ENCODE measurements at regions not wholly inside any gene's neighbourhood (a gene's known extent, or its start where the extent isn't known, plus 50 kb on each side); places are given as distances from the start of the nearest gene placed in this dataset.
"Not testable (repeated sequence)": the region's sequence is repeated elsewhere in the genome, so short reads cannot be mapped to it uniquely, and the experiment has no call there.

DNA sequence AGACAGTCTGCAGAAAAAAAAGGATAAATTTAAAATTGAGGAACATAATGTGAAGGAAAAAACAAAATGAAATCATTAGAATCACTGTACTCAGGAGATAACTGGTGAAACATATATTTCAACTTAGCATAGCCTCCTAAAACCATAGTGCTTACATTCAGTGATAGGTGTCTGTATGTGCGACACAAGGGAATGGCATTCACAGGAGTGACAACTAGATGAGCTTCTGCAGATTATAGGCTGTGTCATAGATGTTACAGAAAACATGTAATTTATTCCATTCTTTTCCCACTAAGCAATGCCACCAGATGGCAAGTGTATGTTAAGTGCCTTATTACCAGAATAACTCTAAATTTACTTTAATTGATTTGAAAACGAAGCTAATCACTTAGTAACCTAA is 960.0 kb upstream of the PCDH20 start:
- TF ChIP-seq, protein P1, sequence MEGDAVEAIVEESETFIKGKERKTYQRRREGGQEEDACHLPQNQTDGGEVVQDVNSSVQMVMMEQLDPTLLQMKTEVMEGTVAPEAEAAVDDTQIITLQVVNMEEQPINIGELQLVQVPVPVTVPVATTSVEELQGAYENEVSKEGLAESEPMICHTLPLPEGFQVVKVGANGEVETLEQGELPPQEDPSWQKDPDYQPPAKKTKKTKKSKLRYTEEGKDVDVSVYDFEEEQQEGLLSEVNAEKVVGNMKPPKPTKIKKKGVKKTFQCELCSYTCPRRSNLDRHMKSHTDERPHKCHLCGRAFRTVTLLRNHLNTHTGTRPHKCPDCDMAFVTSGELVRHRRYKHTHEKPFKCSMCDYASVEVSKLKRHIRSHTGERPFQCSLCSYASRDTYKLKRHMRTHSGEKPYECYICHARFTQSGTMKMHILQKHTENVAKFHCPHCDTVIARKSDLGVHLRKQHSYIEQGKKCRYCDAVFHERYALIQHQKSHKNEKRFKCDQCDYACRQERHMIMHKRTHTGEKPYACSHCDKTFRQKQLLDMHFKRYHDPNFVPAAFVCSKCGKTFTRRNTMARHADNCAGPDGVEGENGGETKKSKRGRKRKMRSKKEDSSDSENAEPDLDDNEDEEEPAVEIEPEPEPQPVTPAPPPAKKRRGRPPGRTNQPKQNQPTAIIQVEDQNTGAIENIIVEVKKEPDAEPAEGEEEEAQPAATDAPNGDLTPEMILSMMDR (IDR thresholded peaks at IDR 0.05) = no peak
- TF ChIP-seq POLR2A (IDR thresholded peaks at IDR 0.05) = no peak
- WGBS, 4 donors = 73 to 90% (median 83%) methylated on average over 2 of the region's 2 CpGs
- Histone ChIP-seq H3K4me3 (no peak overlapping the region), H3K36me3 (replicated peaks in 1 of 2) (no peaks in the 10 kb centered on the region), H3K27ac (no peak overlapping the region), H3K9me3 (replicated peaks in 1 of 3) (no peaks in the 10 kb centered on the region), H3K27me3 (no peaks in the 10 kb centered on the region), H3K4me1 (replicated peaks in 1 of 2) (no peaks in the 10 kb centered on the region)
- DNase-seq = no peak
- intact Hi-C loops (cut with DNase I) = no loop called here

DNA sequence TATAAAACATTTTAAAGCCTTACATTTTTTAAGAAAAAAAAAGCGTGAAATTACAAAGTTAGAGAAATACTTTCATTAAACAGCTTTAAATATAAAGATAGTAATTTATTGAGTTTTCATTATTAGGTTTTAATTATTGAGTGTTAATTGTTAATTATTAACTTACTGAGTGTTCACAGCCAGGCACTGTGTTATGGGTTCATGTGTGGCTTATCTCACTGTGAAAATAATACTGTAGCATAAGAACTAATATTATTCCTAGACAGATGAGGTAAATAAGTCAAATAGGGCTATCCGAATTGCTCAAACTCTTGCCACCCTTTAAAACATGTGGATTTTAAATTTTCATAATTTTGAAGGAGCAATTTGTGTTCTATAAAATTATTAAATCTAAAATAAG is 956.1 kb upstream of the PCDH20 start:
- Histone ChIP-seq H3K27me3 (no peaks in the 10 kb centered on the region), H3K4me1 (replicated peaks in 1 of 2) (no peaks in the 10 kb centered on the region), H3K4me3 (no peak overlapping the region), H3K9me3 (replicated peaks in 1 of 3) (no peaks in the 10 kb centered on the region), H3K36me3 (replicated peaks in 1 of 2) (no peaks in the 10 kb centered on the region), H3K27ac (no peak overlapping the region)
- intact Hi-C loops (cut with DNase I) = no loop called here
- TF ChIP-seq POLR2A (IDR thresholded peaks at IDR 0.05) = no peak
- TF ChIP-seq, protein P1 (IDR thresholded peaks at IDR 0.05) = no peak
- 72 to 76% (median 74%) methylated on average over 2 of the region's 2 CpGs for WGBS, 4 donors
- no peak for DNase-seq

DNA sequence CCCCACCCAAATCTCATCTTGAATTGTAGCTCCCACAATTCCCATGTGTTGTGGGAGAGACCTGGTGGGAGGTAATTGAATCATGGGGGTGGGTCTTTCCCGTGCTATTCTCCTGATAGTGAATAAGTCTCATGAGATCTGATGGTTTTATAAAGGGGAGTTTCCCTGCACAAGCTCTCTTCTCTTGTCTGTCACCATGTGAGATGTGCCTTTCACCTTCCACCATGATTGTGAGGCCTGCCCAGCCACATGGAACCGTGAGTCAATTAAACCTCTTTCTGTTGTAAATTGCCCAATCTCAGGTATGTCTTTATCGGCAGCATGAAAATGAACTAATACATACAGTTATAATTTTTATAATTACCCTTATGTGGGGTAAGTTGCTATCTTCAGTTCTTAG is 952.3 kb upstream of the PCDH20 start:
- intact Hi-C loops (cut with DNase I); H3K36me3 ChIP-seq (replicated peaks in 1 of 2): not testable (repeated sequence)
- 83 to 86% (median 84%) methylated on average over 3 of the region's 3 CpGs for WGBS, 4 donors

DNA sequence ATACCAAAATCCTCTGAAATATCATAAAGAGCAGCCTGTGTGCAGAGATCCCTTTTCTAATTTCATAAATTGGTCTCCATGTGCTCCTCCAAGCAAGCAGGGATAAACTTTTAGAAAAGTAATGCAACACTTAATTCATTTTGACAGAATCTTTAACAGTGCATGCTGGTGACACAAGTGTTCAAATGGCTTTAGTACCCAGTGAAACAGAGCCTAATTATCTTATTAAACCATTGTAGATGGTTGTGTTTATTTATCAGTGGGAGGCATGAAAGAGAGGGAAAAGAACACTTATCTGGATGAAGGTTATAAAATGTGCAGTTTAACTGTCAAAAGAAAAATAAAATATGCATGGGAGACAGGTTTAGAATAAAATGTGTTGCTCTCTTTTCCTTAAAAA is 945.0 kb upstream of the PCDH20 start:
- Histone ChIP-seq H3K4me3 (no peak overlapping the region), H3K27ac (no peak overlapping the region), H3K4me1 (replicated peaks in 1 of 2) (no peaks in the 10 kb centered on the region), H3K27me3 (no peaks in the 10 kb centered on the region), H3K9me3 (replicated peaks in 1 of 3) (no peaks in the 10 kb centered on the region), H3K36me3 (replicated peaks in 1 of 2) (no peaks in the 10 kb centered on the region)
- DNase-seq = no peak
- TF ChIP-seq POLR2A (IDR thresholded peaks at IDR 0.05) = no peak
- TF ChIP-seq, protein P1 (IDR thresholded peaks at IDR 0.05) = no peak
- intact Hi-C loops (cut with DNase I) = no loop called here

More for the DNA sequence above, 952.3 kb upstream of the PCDH20 start:
- not testable (repeated sequence) for H3K27me3 ChIP-seq; H3K9me3 ChIP-seq (replicated peaks in 1 of 3); H3K4me3 ChIP-seq; DNase-seq; H3K27ac ChIP-seq; H3K4me1 ChIP-seq (replicated peaks in 1 of 2)

DNA sequence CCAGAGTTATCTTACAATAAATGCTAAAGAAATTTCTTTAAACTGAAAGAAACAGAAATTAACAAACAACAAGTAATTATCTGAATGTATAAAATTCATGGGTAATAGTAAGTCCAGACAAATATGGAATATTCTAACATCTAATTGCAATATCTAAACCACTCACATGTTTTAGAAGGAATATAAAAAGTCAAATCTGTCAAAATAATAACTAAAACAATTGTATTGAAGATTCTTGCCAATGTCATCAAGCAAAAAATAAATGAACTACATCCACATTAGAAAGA is 942.9 kb upstream of the PCDH20 start:
- Histone ChIP-seq H3K9me3 (replicated peaks in 1 of 3) (no peaks in the 10 kb centered on the region), H3K27ac (no peak overlapping the region), H3K36me3 (replicated peaks in 1 of 2) (no peaks in the 10 kb centered on the region), H3K27me3 (no peaks in the 10 kb centered on the region), H3K4me3 (no peak overlapping the region), H3K4me1 (replicated peaks in 1 of 2) (no peaks in the 10 kb centered on the region)
- TF ChIP-seq, protein P1 (IDR thresholded peaks at IDR 0.05) = no peak
- TF ChIP-seq POLR2A (IDR thresholded peaks at IDR 0.05) = no peak
- no peak for DNase-seq
- intact Hi-C loops (cut with DNase I) = no loop called here
